Fibroblast of villous mesenchyme (primary cell): ENCODE measurements at regions not wholly inside any gene's neighbourhood (a gene's known extent, or its start where the extent isn't known, plus 50 kb on each side); places are given as distances from the start of the nearest gene placed in this dataset.

Source experiments
- DNase-seq: peaks from one replicate; pipeline ENCODE4 v3.0.0-alpha.2; 2010; ENCODE audit warnings: low read depth
- H3K4me3 ChIP-seq: 2 replicates; pipeline ENCODE4 v1.5.1; 2011; ENCODE audit warnings: low read depth, mild to moderate bottlenecking, low read length
- CTCF ChIP-seq: IDR thresholded peaks from 2 replicates; pipeline ENCODE4 v1.5.1; 2012; ENCODE audit warnings: low read depth, mild to moderate bottlenecking, low read length; ENCODE audit not compliant: insufficient read depth

- peak; percentile 28 for DNase-seq
- no peak overlapping the region for H3K4me3 ChIP-seq
- TF ChIP-seq CTCF, result no peak
Observed at GRCh38 chr4:123877551-123877950, 481.0 kb downstream of the SPRY1 start.

GRCh38 chr4:123878976-123879375 is 482.4 kb downstream of the SPRY1 start:
- DNase-seq, result no peak
- TF ChIP-seq CTCF, result no peak
- no peak overlapping the region for H3K4me3 ChIP-seq

GRCh38 chr4:123880631-123881030 is 484.0 kb downstream of the SPRY1 start:
- no peak for DNase-seq
- no peak overlapping the region for H3K4me3 ChIP-seq
- no peak for TF ChIP-seq CTCF

- no peak overlapping the region for H3K4me3 ChIP-seq
- no peak for TF ChIP-seq CTCF
- no peak for DNase-seq
Observed at GRCh38 chr4:123884922-123885321, 488.3 kb downstream of the SPRY1 start.

- DNase-seq, result peak; percentile 86
- TF ChIP-seq CTCF, result no peak
- H3K4me3 ChIP-seq, result no peak overlapping the region
Observed at GRCh38 chr4:123889507-123889906, 492.9 kb downstream of the SPRY1 start.

- TF ChIP-seq CTCF, result no peak
- no peak for DNase-seq
- H3K4me3 ChIP-seq, result no peak overlapping the region
Observed at GRCh38 chr4:123890889-123891288, 494.3 kb downstream of the SPRY1 start.

- peak; percentile 83 for DNase-seq
- no peak for TF ChIP-seq CTCF
- H3K4me3 ChIP-seq, result no peak overlapping the region
Observed at GRCh38 chr4:123891881-123892280, 495.3 kb downstream of the SPRY1 start.
